Osteoblast (primary cell): ENCODE measurements at regions not wholly inside any gene's neighbourhood (a gene's known extent, or its start where the extent isn't known, plus 50 kb on each side); places are given as distances from the start of the nearest gene placed in this dataset.

Experiments used
- DNase-seq: peaks from one replicate; pipeline ENCODE4 v3.0.0; 2011; ENCODE audit warnings: low spot score, mixed read lengths; ENCODE audit not compliant: insufficient read length; ENCODE audit errors: missing footprints
- H2AFZ ChIP-seq: 2 replicates; pipeline ENCODE4 v1.6.0; 2011; ENCODE audit warnings: mild to moderate bottlenecking, low read length
- H3K27ac ChIP-seq: 2 replicates; pipeline ENCODE4 v1.5.1; 2011; ENCODE audit warnings: mild to moderate bottlenecking, low read depth, low read length, moderate library complexity
- H3K27me3 ChIP-seq: 2 replicates; pipeline ENCODE4 v1.6.0; 2012; ENCODE audit warnings: mild to moderate bottlenecking, control low read depth, inconsistent platforms, low read length, moderate library complexity; ENCODE audit not compliant: insufficient read depth
- H3K36me3 ChIP-seq: 2 replicates; pipeline ENCODE4 v1.5.1; 2011; ENCODE audit warnings: mild to moderate bottlenecking, low read length, control low read depth, moderate library complexity; ENCODE audit not compliant: insufficient read depth
- H3K4me1 ChIP-seq: 2 replicates; pipeline ENCODE4 v1.5.1; 2011; ENCODE audit warnings: mild to moderate bottlenecking, low read length, control low read depth, moderate library complexity; ENCODE audit not compliant: insufficient read depth
- H3K4me2 ChIP-seq: 2 replicates; pipeline ENCODE4 v1.6.0; 2011; ENCODE audit warnings: mild to moderate bottlenecking, low read length; ENCODE audit not compliant: insufficient read depth
- H3K4me3 ChIP-seq: fragments of 200-600 bp; sonication (generic); 3 replicates; pipeline ENCODE4 v1.5.1; 2012; ENCODE audit warnings: mild to moderate bottlenecking, low read length, inconsistent platforms; ENCODE audit not compliant: insufficient read depth
- H3K79me2 ChIP-seq: 2 replicates; pipeline ENCODE4 v1.6.0; 2012; ENCODE audit warnings: mild to moderate bottlenecking, low read length, control low read depth, inconsistent platforms; ENCODE audit not compliant: insufficient read depth
- H3K9me3 ChIP-seq: 2 replicates; pipeline ENCODE4 v1.5.1; 2011; ENCODE audit warnings: low read depth, low read length, control low read depth
- H4K20me1 ChIP-seq: 2 replicates; pipeline ENCODE4 v1.6.0; 2012; ENCODE audit warnings: mild to moderate bottlenecking, low read length, control low read depth; ENCODE audit not compliant: insufficient read depth
- TF ChIP-seq, protein P1 (sequence below): IDR thresholded peaks from 2 replicates; pipeline ENCODE4 v1.5.1; 2011; ENCODE audit warnings: mild to moderate bottlenecking, low read depth, low read length, moderate library complexity; ENCODE audit errors: extremely low read depth

DNA sequence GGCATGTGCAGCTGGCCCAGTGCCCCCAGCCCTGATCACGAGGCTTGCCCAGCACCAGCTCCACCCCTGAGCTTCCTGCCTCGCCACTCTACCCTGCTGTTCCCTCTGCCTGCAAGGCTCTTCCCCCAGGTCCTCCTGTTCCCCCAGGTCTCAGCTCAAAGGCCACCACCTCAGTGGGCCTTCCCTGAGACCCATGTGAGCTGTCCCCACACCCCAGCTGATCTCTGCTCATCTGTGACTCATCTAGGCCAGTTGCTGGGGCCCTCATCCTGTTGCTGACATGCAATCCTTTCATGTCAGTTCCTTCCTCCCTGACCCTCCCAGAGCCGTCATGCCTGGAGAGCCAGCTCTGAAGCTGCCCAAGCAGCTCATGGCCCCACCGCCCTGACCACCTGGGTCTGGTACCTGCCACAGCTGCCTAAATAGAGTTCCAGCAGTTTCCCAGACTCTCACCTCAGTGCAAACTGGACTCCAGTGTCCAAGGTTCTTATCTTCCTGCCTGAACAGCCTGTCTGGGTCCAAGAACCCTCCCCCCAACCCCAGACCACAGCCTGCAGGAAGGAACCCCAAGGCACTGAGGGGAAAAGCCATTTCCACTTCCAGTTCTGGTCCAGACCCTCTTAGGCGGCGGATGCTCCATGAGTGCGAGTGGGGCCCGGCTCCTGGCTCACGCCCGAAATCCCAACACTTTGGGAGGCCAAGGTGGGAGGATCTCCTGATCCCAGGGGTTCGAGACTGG lies 116.6 kb upstream of the IQSEC1 start:
- H2AFZ ChIP-seq, result no peak overlapping the region

GRCh38 chr3:13188975-13189374 lies 115.7 kb upstream of the IQSEC1 start:
- Histone ChIP-seq H3K27me3 (no peaks in the 10 kb centered on the region), H3K36me3 (no peaks in the 10 kb centered on the region), H4K20me1 (no peaks in the 10 kb centered on the region), H3K79me2 (no peaks in the 10 kb centered on the region), H2AFZ (no peak overlapping the region), H3K27ac (no peak overlapping the region), H3K4me2 (no peak overlapping the region), H3K4me3 (no peak overlapping the region), H3K4me1 (peaks cover 5% of the 10 kb centered on the region), H3K9me3 (no peaks in the 10 kb centered on the region)
- TF ChIP-seq, protein P1, sequence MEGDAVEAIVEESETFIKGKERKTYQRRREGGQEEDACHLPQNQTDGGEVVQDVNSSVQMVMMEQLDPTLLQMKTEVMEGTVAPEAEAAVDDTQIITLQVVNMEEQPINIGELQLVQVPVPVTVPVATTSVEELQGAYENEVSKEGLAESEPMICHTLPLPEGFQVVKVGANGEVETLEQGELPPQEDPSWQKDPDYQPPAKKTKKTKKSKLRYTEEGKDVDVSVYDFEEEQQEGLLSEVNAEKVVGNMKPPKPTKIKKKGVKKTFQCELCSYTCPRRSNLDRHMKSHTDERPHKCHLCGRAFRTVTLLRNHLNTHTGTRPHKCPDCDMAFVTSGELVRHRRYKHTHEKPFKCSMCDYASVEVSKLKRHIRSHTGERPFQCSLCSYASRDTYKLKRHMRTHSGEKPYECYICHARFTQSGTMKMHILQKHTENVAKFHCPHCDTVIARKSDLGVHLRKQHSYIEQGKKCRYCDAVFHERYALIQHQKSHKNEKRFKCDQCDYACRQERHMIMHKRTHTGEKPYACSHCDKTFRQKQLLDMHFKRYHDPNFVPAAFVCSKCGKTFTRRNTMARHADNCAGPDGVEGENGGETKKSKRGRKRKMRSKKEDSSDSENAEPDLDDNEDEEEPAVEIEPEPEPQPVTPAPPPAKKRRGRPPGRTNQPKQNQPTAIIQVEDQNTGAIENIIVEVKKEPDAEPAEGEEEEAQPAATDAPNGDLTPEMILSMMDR, result no peak
- DNase-seq, result peak; percentile 25

More for the DNA sequence above, 116.6 kb upstream of the IQSEC1 start:
- Histone ChIP-seq H3K27me3 (no peaks in the 10 kb centered on the region), H3K79me2 (no peaks in the 10 kb centered on the region), H3K4me2 (no peak overlapping the region), H3K27ac (no peak overlapping the region), H3K4me3 (no peak overlapping the region), H3K4me1 (peaks cover 5% of the 10 kb centered on the region), H3K9me3 (no peaks in the 10 kb centered on the region), H3K36me3 (no peaks in the 10 kb centered on the region), H4K20me1 (no peaks in the 10 kb centered on the region)
- DNase-seq, result peak; percentile 95
- TF ChIP-seq, protein P1, result no peak

GRCh38 chr3:13188181-13188779 lies 115.1 kb upstream of the IQSEC1 start:
- H3K27me3 ChIP-seq, result no peaks in the 10 kb centered on the region
- no peak overlapping the region for H2AFZ ChIP-seq
- H3K36me3 ChIP-seq, result no peaks in the 10 kb centered on the region
- no peak overlapping the region for H3K4me2 ChIP-seq
- no peaks in the 10 kb centered on the region for H3K9me3 ChIP-seq
- peaks cover 5% of the 10 kb centered on the region for H3K4me1 ChIP-seq
- TF ChIP-seq, protein P1, result no peak
- H3K79me2 ChIP-seq, result no peaks in the 10 kb centered on the region
- no peaks in the 10 kb centered on the region for H4K20me1 ChIP-seq
- H3K4me3 ChIP-seq, result no peak overlapping the region
- H3K27ac ChIP-seq, result no peak overlapping the region
- peak; percentile 51 for DNase-seq

DNA sequence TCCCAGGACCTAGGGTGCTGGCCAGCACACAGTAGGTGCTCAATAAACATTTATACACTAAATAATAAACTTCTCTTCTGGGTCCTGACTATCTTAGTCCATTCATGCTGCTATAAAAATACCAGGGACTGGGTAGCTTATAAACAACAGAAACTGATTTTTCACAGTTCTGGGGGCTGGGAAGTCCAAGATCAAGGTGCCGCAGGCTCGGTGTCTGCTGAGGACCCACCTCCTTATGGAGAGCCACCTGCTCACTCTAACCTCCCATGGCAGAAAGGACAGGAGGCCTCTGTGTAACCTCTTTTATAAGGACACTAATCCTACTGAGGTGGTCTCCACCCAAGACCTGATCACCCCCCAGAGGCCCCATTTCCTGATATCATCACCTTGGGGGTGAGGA lies 114.4 kb upstream of the IQSEC1 start:
- Histone ChIP-seq H3K4me2 (no peak overlapping the region), H3K4me1 (peaks cover 5% of the 10 kb centered on the region), H3K4me3 (no peak overlapping the region), H2AFZ (no peak overlapping the region), H3K36me3 (no peaks in the 10 kb centered on the region), H3K27ac (no peak overlapping the region), H4K20me1 (no peaks in the 10 kb centered on the region), H3K79me2 (no peaks in the 10 kb centered on the region), H3K9me3 (no peaks in the 10 kb centered on the region), H3K27me3 (no peaks in the 10 kb centered on the region)
- TF ChIP-seq, protein P1, result no peak
- no peak for DNase-seq
